Fibroblast of lung (primary cell): ENCODE measurements at regions not wholly inside any gene's neighbourhood (a gene's known extent, or its start where the extent isn't known, plus 50 kb on each side); places are given as distances from the start of the nearest gene placed in this dataset.

Experiments
- DNase-seq, 2 donors: peaks; one replicate each; pipeline versions ENCODE4 v3.0.0 to v3.0.0-alpha.2; 2010; ENCODE audit warnings: low read depth in 2 of 2
- H2AFZ ChIP-seq: 2 replicates; pipeline ENCODE4 v1.5.1; 2012; ENCODE audit warnings: low read length, control low read depth, inconsistent platforms
- H3K27ac ChIP-seq: 2 replicates; pipeline ENCODE4 v1.5.1; 2011; ENCODE audit warnings: low read length, control low read depth; ENCODE audit not compliant: insufficient read depth
- H3K27me3 ChIP-seq: 2 replicates; pipeline ENCODE4 v1.5.1; 2011; ENCODE audit warnings: mild to moderate bottlenecking, low read length; ENCODE audit not compliant: control insufficient read depth, insufficient read depth
- H3K36me3 ChIP-seq: 2 replicates; pipeline ENCODE4 v1.5.1; 2011; ENCODE audit warnings: low read length; ENCODE audit not compliant: control insufficient read depth, insufficient read depth
- H3K4me1 ChIP-seq: 2 replicates; pipeline ENCODE4 v1.5.1; 2011; ENCODE audit warnings: low read length; ENCODE audit not compliant: control insufficient read depth, insufficient read depth; ENCODE audit errors: extremely low read depth
- H3K4me2 ChIP-seq: 2 replicates; pipeline ENCODE4 v1.5.1; 2011; ENCODE audit warnings: low read length, control low read depth; ENCODE audit not compliant: insufficient read depth; ENCODE audit errors: extremely low read depth
- H3K4me3 ChIP-seq, 4 experiments: fragments of 200-600 bp in 1 of 4; sonication (generic) in 1 of 4; replicated peaks in 1 of 4; 2 replicates each; pipeline ENCODE4 v1.5.1; 2011 to 2016; ENCODE audit warnings: low read length in 4 of 4, low read depth in 3 of 4, mild to moderate bottlenecking in 3 of 4, control low read depth in 2 of 4, inconsistent platforms in 1 of 4, mixed read lengths in 1 of 4; ENCODE audit not compliant: insufficient read depth in 1 of 4; ENCODE audit errors: control extremely low read depth in 1 of 4
- H3K79me2 ChIP-seq: 2 replicates; pipeline ENCODE4 v1.5.1; 2012; ENCODE audit warnings: mild to moderate bottlenecking, low read length, inconsistent platforms; ENCODE audit not compliant: control insufficient read depth, insufficient read depth
- H3K9ac ChIP-seq: 2 replicates; pipeline ENCODE4 v1.5.1; 2011; ENCODE audit warnings: mild to moderate bottlenecking, low read length, control low read depth; ENCODE audit not compliant: insufficient read depth
- H3K9me3 ChIP-seq: 2 replicates; pipeline ENCODE4 v1.5.1; 2012; ENCODE audit warnings: low read depth, low read length; ENCODE audit not compliant: control insufficient read depth, insufficient read depth
- H4K20me1 ChIP-seq: 2 replicates; pipeline ENCODE4 v1.5.1; 2011; ENCODE audit warnings: low read length; ENCODE audit not compliant: control insufficient read depth, insufficient read depth; ENCODE audit errors: extremely low read depth
- CTCF ChIP-seq, 2 donors: IDR thresholded peaks in 1 of 2; conservative IDR thresholded peaks in 1 of 2; 1 replicate in 1 of 2; 2 replicates in 1 of 2; pipeline ENCODE4 v1.5.1; 2011 to 2012; ENCODE audit warnings: low read length in 2 of 2, control low read depth in 1 of 2, inconsistent platforms in 1 of 2, low read depth in 1 of 2, mild to moderate bottlenecking in 1 of 2
- EZH2 ChIP-seq: IDR thresholded peaks from 2 replicates; pipeline ENCODE4 v1.5.1; 2012; ENCODE audit warnings: low read length, control low read depth, mild to moderate bottlenecking; ENCODE audit errors: missing control alignments

- Histone ChIP-seq H3K79me2 (no peaks in the 10 kb centered on the region), H2AFZ (no peak overlapping the region), H3K4me2 (no peak overlapping the region), H3K9me3 (no peaks in the 10 kb centered on the region), H3K27me3 (no peaks in the 10 kb centered on the region), H3K36me3 (no peaks in the 10 kb centered on the region), H4K20me1 (no peaks in the 10 kb centered on the region), H3K4me1 (no peaks in the 10 kb centered on the region), H3K9ac (no peak overlapping the region), H3K27ac (no peak overlapping the region), H3K4me3 (no peak overlapping the region)
- DNase-seq, result no peak
- TF ChIP-seq CTCF (conservative IDR thresholded peaks at IDR 0.05 in 1 of 2, IDR thresholded peaks at IDR 0.05 in 1 of 2; ENCODE audit: low read depth in 1 of 2, low read length in 2 of 2) (no peak), EZH2 (no peak)
Observed at GRCh38 chr9:115286411-115286810, 168.5 kb upstream of the TNC start.

GRCh38 chr9:115289757-115290208, 171.8 kb upstream of the TNC start:
- TF ChIP-seq CTCF (conservative IDR thresholded peaks at IDR 0.05 in 1 of 2, IDR thresholded peaks at IDR 0.05 in 1 of 2; ENCODE audit: low read depth in 1 of 2, low read length in 2 of 2) (no peak), EZH2 (no peak)
- peak; percentile 71 to 96 for DNase-seq
- Histone ChIP-seq H3K4me3 (no peak overlapping the region), H2AFZ (no peak overlapping the region), H3K9me3 (no peaks in the 10 kb centered on the region), H3K36me3 (no peaks in the 10 kb centered on the region), H3K27me3 (no peaks in the 10 kb centered on the region), H3K27ac (no peak overlapping the region), H3K4me2 (no peak overlapping the region), H4K20me1 (no peaks in the 10 kb centered on the region), H3K9ac (no peak overlapping the region), H3K79me2 (no peaks in the 10 kb centered on the region), H3K4me1 (peaks cover 2% of the 10 kb centered on the region)

GRCh38 chr9:115291841-115292240, 173.9 kb upstream of the TNC start:
- no peak overlapping the region for H3K4me3 ChIP-seq
- no peak overlapping the region for H3K4me2 ChIP-seq
- no peaks in the 10 kb centered on the region for H3K36me3 ChIP-seq
- H3K9ac ChIP-seq, result no peak overlapping the region
- H3K27me3 ChIP-seq, result no peaks in the 10 kb centered on the region
- H3K9me3 ChIP-seq, result no peaks in the 10 kb centered on the region
- H3K79me2 ChIP-seq, result no peaks in the 10 kb centered on the region
- DNase-seq, result peak; percentile 5 to 87
- TF ChIP-seq EZH2 (no peak), CTCF (conservative IDR thresholded peaks at IDR 0.05 in 1 of 2, IDR thresholded peaks at IDR 0.05 in 1 of 2; ENCODE audit: low read depth in 1 of 2, low read length in 2 of 2) (no peak)
- H4K20me1 ChIP-seq, result no peaks in the 10 kb centered on the region
- H2AFZ ChIP-seq, result no peak overlapping the region
- no peak overlapping the region for H3K27ac ChIP-seq
- peaks cover 2% of the 10 kb centered on the region for H3K4me1 ChIP-seq
